GM19025 (cell line): ENCODE measurements at regions not wholly inside any gene's neighbourhood (a gene's known extent, or its start where the extent isn't known, plus 50 kb on each side); places are given as distances from the start of the nearest gene placed in this dataset.
"Not testable (repeated sequence)": the region's sequence is repeated elsewhere in the genome, so short reads cannot be mapped to it uniquely, and the experiment has no call there.

Experiments used
- ATAC-seq: cut with Tn5 transposase; IDR thresholded peaks from one replicate; pipeline ENCODE4 v1.9.1; 2021; ENCODE audit warnings: mild to moderate bottlenecking, low read depth, moderate library complexity; ENCODE audit not compliant: unreplicated experiment

DNA sequence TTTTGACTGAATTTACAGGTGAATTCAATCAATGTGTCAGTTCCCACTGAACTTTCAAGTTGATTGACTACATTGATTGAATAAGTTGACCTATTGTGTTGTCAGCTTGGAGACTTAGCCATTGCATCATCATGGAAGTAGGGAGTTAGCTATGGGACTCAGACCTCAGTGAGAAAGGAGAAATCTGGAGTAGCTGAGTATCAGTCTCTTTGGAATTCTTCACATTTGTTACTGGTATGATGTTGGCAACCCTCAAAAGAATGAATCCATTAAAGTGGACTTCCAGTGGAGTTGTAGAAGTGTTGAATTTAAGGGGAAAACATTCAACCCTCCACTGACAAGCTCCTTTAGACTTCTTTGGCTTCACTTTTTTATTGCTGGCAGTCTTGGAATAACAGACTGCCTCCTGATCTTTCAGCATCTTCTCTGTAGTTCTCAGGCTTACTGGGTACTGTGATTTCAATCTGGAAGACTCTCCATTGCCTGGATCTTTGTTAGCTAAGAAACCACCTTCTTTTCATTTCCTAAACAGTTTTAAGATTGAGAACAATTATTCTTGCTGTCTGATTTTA lies 160.3 kb upstream of the NRP1 start:
- no peak for ATAC-seq

DNA sequence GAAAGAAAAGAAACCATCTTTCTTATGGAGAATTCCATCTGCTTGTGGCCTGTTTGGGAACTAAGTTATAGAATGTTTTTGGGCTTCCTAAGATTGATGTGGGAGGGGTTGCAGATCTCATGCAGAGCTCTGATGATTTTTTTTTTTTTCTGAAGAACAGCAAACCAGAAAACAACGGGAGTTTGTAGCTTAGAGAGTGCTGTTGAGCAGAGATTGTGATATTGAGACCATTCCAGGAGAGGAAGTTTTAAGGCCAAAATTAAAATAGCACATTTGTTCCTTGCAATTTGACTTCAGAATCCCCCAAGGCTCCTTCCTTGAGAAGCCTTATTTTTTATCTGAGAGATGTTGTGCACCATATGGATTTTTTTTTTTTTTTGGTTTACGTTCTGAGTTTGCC lies 159.5 kb upstream of the NRP1 start:
- no peak for ATAC-seq

DNA sequence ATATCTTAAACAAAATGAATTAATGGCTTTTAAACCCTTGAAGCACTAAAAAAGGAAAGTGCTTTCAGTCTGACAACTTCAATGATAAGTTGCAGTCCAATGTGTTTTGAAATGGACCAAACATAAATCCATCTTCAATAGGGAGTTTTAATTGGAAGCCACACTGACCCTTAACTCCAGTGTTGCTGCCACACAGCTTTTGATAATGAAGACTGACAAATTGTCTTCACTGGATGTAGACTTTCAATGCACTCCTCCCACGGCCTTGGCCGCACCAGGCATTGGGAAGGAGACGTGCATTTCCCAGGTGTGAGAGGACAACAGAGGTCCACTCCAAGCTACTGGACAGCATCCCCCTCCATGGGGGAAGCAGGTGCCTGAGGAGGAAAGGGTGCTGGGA lies 159.0 kb upstream of the NRP1 start:
- no peak for ATAC-seq

DNA sequence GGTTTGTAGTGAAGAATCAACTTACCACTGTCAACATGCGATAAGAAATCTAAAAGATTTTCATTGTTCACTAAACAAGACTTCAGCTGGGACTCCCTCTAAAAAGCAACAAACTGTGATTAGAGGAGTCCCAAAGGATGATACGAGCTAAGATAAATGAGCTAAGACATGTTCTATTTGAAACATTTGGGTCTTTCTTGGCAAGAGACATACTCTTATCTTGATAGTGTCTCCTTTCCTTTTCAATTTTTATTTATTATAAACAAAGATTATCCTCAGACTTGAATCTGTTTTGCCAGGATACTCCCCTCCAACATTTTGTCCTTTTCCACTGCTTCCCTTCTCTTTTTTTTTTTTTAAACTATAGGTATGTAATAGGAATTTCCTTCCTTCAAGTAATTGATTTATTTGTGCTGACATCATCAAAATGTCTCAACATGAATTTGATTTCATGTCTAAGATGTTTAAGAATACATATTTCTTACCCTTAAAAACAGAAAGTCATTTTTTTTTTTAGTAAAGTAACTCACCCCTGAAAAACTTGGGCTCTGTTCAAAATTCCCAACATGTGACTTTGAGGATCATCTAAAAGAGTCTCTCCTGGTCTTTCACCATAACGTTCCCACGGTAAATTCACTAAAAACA lies 158.4 kb upstream of the NRP1 start:
- no peak for ATAC-seq

DNA sequence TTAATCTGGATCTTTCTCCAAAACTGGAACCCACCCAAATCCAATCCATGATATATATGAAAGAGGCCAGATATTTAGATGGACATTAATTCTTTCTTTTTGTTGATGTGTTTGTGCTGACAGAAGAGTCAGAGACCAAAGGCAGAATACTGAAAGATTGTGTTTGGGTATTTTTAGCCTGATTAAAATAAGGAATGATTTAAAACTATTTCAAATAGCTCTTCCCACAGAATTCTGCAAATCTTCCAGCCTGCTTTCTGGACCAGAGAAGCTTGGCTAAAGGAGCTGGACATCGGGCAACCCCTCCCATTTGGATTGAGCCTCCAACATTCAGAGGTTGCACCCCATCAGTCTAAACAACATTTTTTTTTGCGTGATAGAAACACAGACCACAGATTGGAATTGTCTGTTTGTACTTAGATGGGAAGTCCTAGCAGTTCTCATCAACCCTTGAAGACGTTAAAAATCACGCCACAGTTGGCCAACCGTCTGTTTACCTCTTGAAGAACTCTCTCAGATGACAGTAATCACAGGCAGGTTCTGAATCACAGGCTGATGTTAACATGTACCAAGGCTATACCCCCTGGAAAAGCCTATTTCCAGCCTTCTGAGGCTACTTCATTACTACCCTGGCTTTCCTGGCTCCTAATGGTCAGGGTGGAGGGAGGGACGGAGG lies 155.2 kb upstream of the NRP1 start:
- no peak for ATAC-seq

DNA sequence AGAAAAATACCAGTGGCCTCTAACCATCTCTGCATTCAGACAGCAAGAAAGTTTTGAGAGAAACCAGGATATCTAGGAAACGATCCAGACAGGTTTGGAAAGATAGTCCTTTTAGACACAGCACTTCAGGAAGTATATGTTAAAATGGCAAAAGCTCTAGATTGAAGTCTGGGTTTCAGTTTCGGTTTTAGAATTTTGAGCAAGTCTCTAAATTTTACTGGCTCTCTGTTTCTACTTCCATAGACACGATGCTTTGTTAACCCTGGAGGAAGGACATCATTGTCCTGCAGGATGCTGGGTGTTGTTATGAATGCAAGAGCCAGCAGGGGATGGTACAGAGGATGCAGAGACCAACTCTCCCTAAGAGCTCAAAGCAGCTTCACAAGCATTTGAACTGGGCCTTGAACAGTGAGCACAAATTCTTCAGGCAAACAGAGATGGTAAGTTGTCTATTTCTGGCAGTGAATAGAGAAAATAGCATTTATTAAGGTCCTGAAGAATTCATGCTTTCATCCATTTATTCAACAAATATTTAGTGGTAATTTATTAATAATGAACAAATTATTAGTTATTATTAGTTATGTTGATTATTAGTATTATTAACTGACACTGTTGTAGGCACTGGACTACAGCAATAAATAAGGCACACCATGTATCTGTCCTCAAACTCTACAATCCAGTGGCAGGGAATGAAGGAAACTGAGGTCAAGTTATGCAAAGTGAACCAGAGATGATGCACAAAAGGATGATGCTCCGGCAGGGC lies 152.7 kb upstream of the NRP1 start:
- ATAC-seq, result no peak

DNA sequence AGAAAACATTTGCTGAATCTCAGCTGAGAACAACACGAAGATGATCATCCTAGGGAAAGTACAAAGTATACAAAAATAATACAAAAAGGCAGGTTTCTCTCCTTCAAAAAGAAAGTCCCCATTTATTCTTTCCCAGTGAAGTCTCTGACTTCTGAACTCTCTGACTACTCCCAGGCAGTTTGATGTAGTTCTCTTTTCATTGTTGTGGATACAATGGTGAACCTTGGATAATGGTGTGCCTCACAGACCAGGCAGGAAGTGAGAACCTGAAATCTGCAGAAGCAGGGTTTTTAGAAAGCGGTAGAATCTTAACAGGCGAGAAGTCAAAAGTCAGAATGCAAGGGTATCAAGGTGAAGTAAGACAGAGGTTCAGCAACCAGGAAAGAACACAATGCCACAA lies 150.8 kb upstream of the NRP1 start:
- no peak for ATAC-seq

DNA sequence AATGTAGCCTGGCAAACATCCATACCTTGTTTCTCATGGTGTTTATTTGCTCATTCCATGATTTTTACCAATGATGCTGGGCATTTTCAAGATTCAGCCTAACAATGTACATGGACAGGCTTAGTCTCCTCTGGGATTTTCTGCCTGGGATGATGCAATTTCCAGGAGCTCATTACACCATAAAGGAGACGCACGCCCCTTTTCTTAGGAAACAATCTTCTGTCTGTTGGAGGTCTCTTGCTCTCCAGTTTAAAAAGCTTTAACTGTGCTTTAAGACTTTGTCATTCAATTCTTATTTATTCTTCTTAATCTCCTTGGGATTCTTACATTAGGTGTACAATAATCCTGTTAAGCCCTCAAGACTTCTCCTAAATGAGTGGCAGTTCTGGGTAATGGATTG lies 150.3 kb upstream of the NRP1 start:
- no peak for ATAC-seq

DNA sequence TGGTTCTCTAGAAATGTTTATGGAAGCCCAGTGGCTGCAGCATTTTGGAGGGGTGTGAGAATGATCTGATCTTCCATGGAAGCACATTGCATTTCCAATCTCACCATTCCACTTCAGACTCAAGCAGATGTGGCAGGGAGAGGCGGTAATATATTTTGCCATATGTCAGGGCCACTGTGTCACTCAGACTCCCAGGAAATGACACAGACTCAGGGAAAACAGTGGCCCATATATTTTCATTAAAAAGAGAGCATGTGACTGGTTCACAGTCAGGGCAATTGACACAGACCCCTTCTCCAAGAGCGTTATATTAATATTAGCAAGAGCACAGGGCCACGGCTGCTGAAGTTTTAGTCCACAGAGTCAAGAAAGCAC lies 149.3 kb upstream of the NRP1 start:
- no peak for ATAC-seq

DNA sequence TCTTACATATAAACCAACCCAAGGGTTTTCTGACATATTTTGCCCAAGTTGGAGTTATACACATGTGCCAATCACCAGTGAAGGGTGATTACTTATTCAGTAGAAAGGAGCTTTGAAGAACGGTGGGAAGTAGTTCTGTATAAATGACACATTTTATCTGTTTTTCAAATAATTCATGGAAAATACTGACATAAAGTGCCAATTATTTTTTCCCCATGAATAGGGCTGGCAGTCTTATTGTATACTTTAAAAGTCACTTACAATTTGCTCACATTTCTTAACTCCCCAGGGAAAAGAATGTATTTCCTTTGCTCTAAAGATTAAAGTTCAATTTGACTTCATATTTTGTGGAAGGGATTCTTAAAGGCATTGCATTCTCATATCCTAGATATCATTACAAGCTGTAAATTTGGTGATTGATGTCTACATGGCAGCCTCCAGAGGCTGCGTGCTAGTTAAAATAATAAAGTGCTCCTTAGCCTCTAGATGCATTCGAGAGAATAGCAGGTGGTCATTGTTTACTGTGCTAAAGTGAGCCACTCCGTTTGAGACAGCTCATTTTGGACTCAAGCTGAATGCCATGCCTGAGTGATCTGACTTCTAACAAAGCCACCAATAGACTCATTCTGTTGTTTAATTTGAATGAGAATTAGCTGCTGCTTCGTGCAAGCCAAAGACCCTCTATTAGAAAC lies 148.8 kb upstream of the NRP1 start:
- no peak for ATAC-seq

DNA sequence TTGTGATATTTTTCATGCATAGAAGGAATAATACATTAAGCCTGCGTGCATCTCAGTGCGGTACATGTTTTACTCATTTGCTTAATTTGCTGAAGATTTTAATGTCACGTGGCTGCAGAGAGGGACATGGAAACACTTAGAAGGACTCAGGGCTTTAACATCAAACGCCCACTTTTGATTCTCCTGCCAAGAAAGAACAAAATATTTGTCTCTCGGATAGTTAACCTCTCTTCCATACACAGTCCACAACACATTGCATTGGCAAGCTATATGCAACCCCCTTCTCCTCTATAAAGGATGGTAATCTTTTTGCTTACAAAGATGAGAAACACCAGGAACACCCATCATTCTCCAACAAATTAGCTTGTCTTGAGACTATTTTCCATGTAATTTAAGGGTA lies 148.0 kb upstream of the NRP1 start:
- no peak for ATAC-seq

DNA sequence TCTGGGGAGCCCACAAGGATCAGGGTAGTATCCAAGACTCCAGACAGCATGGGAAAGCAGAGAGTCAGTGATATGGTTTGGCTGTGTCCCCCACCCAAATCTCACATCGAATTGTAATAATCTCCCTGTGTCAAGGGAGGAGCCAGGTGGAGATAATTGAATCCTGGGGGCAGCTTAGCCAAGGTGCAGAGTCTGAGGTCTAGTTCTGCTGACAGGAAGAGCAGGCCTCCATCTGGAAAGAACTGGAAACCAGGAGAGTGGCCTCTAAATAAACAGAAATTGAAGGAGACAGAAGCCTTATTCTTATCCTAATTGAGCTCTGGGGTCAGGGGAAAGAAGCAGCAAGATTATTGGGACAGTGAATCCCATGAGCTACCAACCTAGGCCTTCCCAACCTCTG lies 146.7 kb upstream of the NRP1 start:
- no peak for ATAC-seq

DNA sequence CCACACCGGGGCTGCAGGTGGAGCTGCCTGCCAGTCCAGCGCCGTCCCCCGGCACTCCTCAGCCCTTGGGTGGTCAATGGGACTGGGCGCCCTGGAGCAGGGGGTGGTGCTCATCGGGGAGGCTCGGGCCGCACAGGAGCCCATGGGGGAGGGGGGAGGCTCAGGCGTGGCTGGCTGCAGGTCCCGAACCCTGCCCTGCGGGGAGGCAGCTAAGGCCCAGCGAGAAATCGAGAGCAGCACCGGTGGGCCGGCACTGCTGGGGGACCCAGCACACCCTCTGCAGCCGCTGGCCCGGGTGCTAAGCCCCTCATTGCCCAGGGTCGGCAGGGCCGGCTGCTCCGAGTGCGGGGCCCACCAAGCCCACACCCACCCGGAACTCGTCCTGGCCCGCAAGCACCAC lies 145.9 kb upstream of the NRP1 start:
- not testable (repeated sequence) for ATAC-seq

DNA sequence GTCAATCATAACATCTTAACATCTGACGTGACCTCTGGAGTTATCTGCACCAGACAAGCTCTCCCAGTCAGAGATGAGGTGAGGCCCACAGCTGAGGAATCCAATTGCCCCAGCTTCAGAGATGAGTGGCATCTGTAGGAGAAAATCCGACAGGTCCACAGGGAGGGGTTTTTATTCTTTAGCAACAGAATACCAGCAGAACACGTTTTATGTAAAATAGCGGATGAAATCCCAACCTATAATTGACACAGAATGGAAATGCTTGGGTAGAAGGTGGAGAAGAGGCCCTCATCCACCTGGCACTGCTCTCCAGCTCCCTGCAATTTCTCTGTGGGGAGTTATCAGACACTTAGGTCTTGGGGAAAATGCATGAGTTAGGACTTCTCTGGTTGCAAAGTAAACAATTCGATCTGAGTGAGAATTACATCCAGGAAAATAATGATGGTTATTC lies 144.2 kb upstream of the NRP1 start:
- no peak for ATAC-seq

DNA sequence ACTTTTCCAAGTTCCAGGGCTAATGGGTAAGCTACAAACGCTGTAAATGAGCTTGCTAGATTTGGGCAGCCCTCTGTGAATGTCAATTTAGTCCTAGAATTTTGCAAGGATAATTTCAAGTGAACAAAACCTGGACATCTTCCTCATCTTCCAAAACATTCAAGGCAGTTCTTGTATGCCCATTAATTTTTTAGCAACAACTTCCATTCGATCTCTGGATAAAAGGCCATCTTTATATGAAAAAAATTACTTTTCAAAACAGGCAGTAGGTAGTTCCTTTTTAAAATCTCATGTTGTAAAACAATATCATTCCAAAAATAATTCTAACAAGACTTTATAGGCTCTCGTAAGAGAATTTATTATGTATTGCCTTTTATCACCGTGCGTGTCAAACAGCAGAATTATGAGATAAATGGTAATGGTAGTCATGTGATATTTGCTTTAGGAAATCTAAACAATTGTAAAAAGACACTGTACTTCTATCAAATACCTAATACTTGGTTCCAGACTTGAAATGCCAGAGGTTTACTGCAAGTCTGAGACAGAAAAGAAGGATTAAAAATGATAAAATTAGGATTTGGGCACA lies 143.7 kb upstream of the NRP1 start:
- no peak for ATAC-seq

DNA sequence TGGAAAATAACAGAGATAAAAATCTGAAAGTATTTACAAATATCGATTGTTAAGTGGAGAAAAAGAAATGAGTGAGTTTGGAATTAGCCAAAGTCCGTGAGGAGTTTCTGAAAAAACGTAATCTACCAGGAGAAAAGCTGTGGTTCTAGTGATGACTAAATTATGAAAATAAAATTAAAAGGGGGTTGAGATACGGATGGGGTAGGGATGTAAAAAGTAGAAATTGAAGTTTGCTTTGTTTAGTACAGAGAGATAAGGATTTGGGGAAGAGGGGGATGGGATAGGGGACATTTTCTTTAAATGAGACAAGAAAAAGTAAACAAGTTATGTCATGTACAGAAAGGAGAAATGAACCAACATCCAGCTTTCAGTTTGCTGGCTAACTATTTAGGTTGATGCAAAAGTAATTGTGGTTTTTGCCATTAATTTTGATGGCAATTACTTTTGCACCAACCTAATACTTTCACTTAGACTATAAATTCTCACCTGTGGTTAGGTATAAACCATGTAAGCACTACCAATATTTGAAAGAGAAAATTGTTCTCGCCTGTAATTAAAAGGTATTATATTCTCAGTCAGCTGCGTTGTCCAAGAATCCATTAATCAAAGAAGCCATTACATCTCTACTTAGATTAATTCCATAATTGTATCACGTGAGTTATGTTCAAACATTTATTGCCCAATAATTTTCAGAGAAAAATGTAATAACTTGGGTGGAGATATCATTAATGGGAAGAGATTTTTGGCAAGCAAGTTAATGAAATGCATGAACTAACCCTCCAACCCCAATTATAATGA lies 143.0 kb upstream of the NRP1 start:
- ATAC-seq, result no peak

DNA sequence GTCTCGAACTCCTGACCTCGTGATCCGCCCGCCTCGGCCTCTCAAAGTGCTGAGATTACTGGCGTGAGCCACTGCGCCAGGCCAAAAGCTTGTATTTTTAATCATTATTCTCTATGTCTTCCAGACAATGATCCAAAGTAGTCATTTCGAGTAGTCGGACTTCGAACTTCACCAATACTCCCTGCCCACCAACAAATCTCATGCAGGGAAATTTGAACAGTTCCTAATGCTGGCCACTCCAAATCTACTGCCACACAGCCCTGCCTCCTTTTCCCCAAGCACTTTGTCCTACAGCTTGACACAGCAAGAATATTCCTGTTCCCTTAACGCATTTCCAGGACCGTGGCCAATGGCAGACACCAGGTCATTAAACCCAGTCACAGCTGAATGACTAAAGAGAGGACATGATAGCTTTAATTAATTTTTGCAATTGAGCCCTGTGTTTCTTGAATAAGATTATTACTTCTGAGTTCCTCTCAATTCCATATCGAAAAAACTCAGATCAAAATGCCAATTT lies 142.3 kb upstream of the NRP1 start:
- ATAC-seq, result no peak

DNA sequence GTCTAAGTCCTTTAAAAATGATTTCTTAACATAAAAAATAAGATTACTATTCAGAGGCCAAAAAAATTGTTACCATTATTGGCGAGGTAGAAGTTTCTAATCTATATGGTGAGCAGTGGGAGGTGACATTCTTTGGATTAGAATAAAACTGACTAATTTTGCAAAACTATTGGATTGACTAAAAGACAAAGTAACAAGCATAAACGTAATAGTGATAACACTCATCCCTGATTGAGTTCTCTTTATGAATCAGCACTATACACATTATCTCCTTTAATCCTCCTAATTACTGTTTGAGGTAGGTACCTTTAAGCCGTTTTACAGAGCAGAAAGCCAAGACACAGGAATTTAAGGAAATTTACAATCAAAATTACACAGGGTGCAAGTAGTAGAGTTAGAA lies 139.2 kb upstream of the NRP1 start:
- no peak for ATAC-seq

DNA sequence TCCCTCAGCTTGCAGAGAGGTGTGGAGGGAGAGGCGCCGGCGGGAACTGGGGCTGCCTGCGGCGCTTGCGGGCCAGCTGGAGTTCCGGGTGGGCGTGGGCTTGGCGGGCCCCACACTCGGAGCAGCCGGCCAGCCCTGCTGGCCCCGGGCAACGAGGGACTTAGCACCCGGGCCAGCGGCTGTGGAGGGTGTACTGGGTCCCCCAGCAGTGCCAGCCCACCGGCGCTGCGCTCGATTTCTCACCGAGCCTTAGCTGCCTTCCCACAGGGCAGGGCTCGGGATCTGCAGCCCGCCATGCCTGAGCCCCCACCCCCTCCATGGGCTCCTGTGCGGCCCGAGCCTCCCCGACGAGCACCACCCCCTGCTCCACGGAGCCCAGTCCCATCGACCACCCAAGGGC lies 133.5 kb upstream of the NRP1 start:
- not testable (repeated sequence) for ATAC-seq

DNA sequence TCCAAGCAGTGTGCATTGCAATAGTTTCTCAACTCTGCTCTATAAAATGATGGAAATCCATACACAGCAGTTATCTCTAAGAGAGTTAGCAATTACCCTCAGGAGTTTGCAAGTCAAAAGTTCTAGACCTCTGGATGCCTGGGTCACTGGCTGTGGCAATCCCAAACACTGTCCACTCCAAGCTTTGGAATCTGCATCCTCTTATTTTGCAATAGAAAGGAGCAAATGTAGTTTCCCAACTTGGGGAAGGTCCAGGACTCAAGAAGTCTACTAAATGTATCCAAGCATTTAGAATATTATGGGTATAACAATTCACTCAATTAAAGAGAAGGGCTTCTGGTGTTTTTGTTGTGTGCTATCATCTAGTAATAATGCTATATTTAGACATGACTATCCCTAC lies 131.3 kb upstream of the NRP1 start:
- no peak for ATAC-seq
